Muscle of back (tissue), 3 donors: ENCODE measurements at regions not wholly inside any gene's neighbourhood (a gene's known extent, or its start where the extent isn't known, plus 50 kb on each side); places are given as distances from the start of the nearest gene placed in this dataset.
"Not testable (repeated sequence)": the region's sequence is repeated elsewhere in the genome, so short reads cannot be mapped to it uniquely, and the experiment has no call there.

Experiments used
- DNase-seq, 3 donors: peaks; one replicate each; pipeline versions ENCODE4 v3.0.0 to v3.0.0-alpha.2; 2013

- no peak for DNase-seq
Observed at GRCh38 chr18:34352385-34353163, 127.9 kb upstream of the NOL4 start.

GRCh38 chr18:34354351-34354750 lies 129.6 kb upstream of the NOL4 start:
- DNase-seq, result no peak

- no peak for DNase-seq
Observed at GRCh38 chr18:34357944-34358580, 133.3 kb upstream of the NOL4 start.

GRCh38 chr18:34358923-34359322 lies 134.2 kb upstream of the NOL4 start:
- DNase-seq, result no peak

GRCh38 chr18:34364699-34365098 lies 140.0 kb upstream of the NOL4 start:
- no peak for DNase-seq

GRCh38 chr18:34370704-34371395 lies 146.1 kb upstream of the NOL4 start:
- no peak for DNase-seq

GRCh38 chr18:34380326-34380725 lies 155.6 kb upstream of the NOL4 start:
- no peak for DNase-seq

- DNase-seq, result no peak
Observed at GRCh38 chr18:34385311-34385710, 160.6 kb upstream of the NOL4 start.

GRCh38 chr18:34386803-34387202 lies 162.1 kb upstream of the NOL4 start:
- DNase-seq, result no peak

GRCh38 chr18:34397286-34397896 lies 172.7 kb upstream of the NOL4 start:
- DNase-seq, result no peak

GRCh38 chr18:34399892-34400291 lies 175.2 kb upstream of the NOL4 start:
- DNase-seq, result no peak

- no peak for DNase-seq
Observed at GRCh38 chr18:34400834-34401233, 176.1 kb upstream of the NOL4 start.

GRCh38 chr18:34401775-34402174 lies 177.1 kb upstream of the NOL4 start:
- peak in 2 of 3 donors; percentile 6 to 20 for DNase-seq

- DNase-seq, result not testable (repeated sequence)
Observed at GRCh38 chr18:34407471-34407870, 182.8 kb upstream of the NOL4 start.

GRCh38 chr18:34411952-34412351 lies 187.2 kb upstream of the NOL4 start:
- DNase-seq, result no peak

- DNase-seq, result no peak
Observed at GRCh38 chr18:34431042-34431441, 206.3 kb upstream of the NOL4 start.

GRCh38 chr18:34444622-34445021 lies 219.9 kb upstream of the NOL4 start:
- no peak for DNase-seq

GRCh38 chr18:34448662-34449061 lies 223.9 kb upstream of the NOL4 start:
- no peak for DNase-seq

GRCh38 chr18:34457761-34458160 lies 233.0 kb upstream of the NOL4 start:
- no peak for DNase-seq

GRCh38 chr18:34458410-34458977 lies 233.8 kb upstream of the NOL4 start:
- no peak for DNase-seq

GRCh38 chr18:34461266-34461665 lies 236.6 kb upstream of the NOL4 start:
- DNase-seq, result no peak

GRCh38 chr18:34467058-34467457 lies 242.3 kb upstream of the NOL4 start:
- no peak for DNase-seq
